ENCODE measurements at regions not wholly inside any gene's neighbourhood (a gene's known extent, or its start where the extent isn't known, plus 50 kb on each side); places are given as distances from the start of the nearest gene placed in this dataset.

- intact Hi-C loops (cut with micrococcal nuclease) = no loop called here
- TF ChIP-seq CTCF (IDR thresholded peaks at IDR 0.05; ENCODE audit: unreplicated experiment) = no peak
Measured at GRCh38 chr11:93957397-93957952, 63.7 kb upstream of the HEPHL1 start.

GRCh38 chr11:93958991-93959390 is 62.2 kb upstream of the HEPHL1 start:
- intact Hi-C loops (cut with micrococcal nuclease) = no loop called here
- ChIA-PET CTCF (interaction anchor here (0.6 to 0.7 kb wide), 3 partner anchors 14 to 682 kb away, joined by 3 to 5 read pairs (median 3); no protein-coding TSS in a partner anchor), POLR2A (no interaction called here)
- BruUV-seq (replicated peaks) = no TSS peak
- no peak for DNase-seq (ENCODE audit: unreplicated experiment)
- no peak for TF ChIP-seq CTCF (IDR thresholded peaks at IDR 0.05; ENCODE audit: unreplicated experiment)
- Mint-ChIP-seq H3K4me3 (ENCODE audit: unreplicated experiment) (no peak overlapping the region), H3K36me3 (ENCODE audit: insufficient read depth, unreplicated experiment) (no peaks in the 10 kb centered on the region), H3K4me1 (ENCODE audit: insufficient read depth, unreplicated experiment) (no peaks in the 10 kb centered on the region), H3K27me3 (ENCODE audit: insufficient read depth, unreplicated experiment) (peaks cover 46% of the 10 kb centered on the region), H3K9me3 (ENCODE audit: unreplicated experiment) (no peaks in the 10 kb centered on the region), H3K27ac (ENCODE audit: low read depth, unreplicated experiment) (no peak overlapping the region)

More at GRCh38 chr11:93957397-93957952, 63.7 kb upstream of the HEPHL1 start:
- no TSS peak for BruUV-seq (replicated peaks)
- H3K9me3 Mint-ChIP-seq (ENCODE audit: unreplicated experiment) = no peaks in the 10 kb centered on the region
- no peaks in the 10 kb centered on the region for H3K36me3 Mint-ChIP-seq (ENCODE audit: insufficient read depth, unreplicated experiment)
- CTCF ChIA-PET = interaction anchor here (0.7 to 1.1 kb wide), 2 partner anchors 55 to 227 kb away, joined by 3 read pairs; no protein-coding TSS in a partner anchor
- no peak for DNase-seq (ENCODE audit: unreplicated experiment)
- H3K4me1 Mint-ChIP-seq (ENCODE audit: insufficient read depth, unreplicated experiment) = no peaks in the 10 kb centered on the region
- H3K4me3 Mint-ChIP-seq (ENCODE audit: unreplicated experiment) = no peak overlapping the region
- POLR2A ChIA-PET = no interaction called here
- H3K27ac Mint-ChIP-seq (ENCODE audit: low read depth, unreplicated experiment) = no peak overlapping the region
- H3K27me3 Mint-ChIP-seq (ENCODE audit: insufficient read depth, unreplicated experiment) = peaks cover 46% of the 10 kb centered on the region

- no TSS peak for BruUV-seq (replicated peaks)
- no peak for DNase-seq (ENCODE audit: unreplicated experiment)
- peaks cover 43% of the 10 kb centered on the region for H3K27me3 Mint-ChIP-seq (ENCODE audit: insufficient read depth, unreplicated experiment)
- ChIA-PET POLR2A (no interaction called here), CTCF (interaction anchor here (0.7 kb wide), 1 partner anchor 56 kb away, joined by 5 read pairs; no protein-coding TSS in a partner anchor)
- no peak overlapping the region for H3K27ac Mint-ChIP-seq (ENCODE audit: low read depth, unreplicated experiment)
- intact Hi-C loops (cut with micrococcal nuclease) = no loop called here
- H3K4me3 Mint-ChIP-seq (ENCODE audit: unreplicated experiment) = no peak overlapping the region
- H3K4me1 Mint-ChIP-seq (ENCODE audit: insufficient read depth, unreplicated experiment) = no peaks in the 10 kb centered on the region
- no peak for TF ChIP-seq CTCF (IDR thresholded peaks at IDR 0.05; ENCODE audit: unreplicated experiment)
- no peaks in the 10 kb centered on the region for H3K36me3 Mint-ChIP-seq (ENCODE audit: insufficient read depth, unreplicated experiment)
- no peaks in the 10 kb centered on the region for H3K9me3 Mint-ChIP-seq (ENCODE audit: unreplicated experiment)
Measured at GRCh38 chr11:93959663-93960062, 61.5 kb upstream of the HEPHL1 start.

- Mint-ChIP-seq H3K36me3 (ENCODE audit: insufficient read depth, unreplicated experiment) (no peaks in the 10 kb centered on the region), H3K4me3 (ENCODE audit: unreplicated experiment) (no peak overlapping the region), H3K27ac (ENCODE audit: low read depth, unreplicated experiment) (no peak overlapping the region), H3K9me3 (ENCODE audit: unreplicated experiment) (no peaks in the 10 kb centered on the region), H3K4me1 (ENCODE audit: insufficient read depth, unreplicated experiment) (no peaks in the 10 kb centered on the region), H3K27me3 (ENCODE audit: insufficient read depth, unreplicated experiment) (peaks cover 14% of the 10 kb centered on the region)
- BruUV-seq (replicated peaks) = no TSS peak
- ChIA-PET CTCF (interaction anchor here (0.8 kb wide), 1 partner anchor 68 kb away, joined by 3 read pairs; no protein-coding TSS in a partner anchor), POLR2A (no interaction called here)
- no peak for TF ChIP-seq CTCF (IDR thresholded peaks at IDR 0.05; ENCODE audit: unreplicated experiment)
- DNase-seq (ENCODE audit: unreplicated experiment) = no peak
- intact Hi-C loops (cut with micrococcal nuclease) = no loop called here
Measured at GRCh38 chr11:93963072-93963471, 58.1 kb upstream of the HEPHL1 start.

Data from MCF 10A (cell line).